A673 (cell line): ENCODE measurements at regions not wholly inside any gene's neighbourhood (a gene's known extent, or its start where the extent isn't known, plus 50 kb on each side); places are given as distances from the start of the nearest gene placed in this dataset.

ENCODE experiments used
- EZH2 ChIP-seq: fragments of 200-600 bp; sonication (generic); IDR thresholded peaks from 2 replicates; pipeline ENCODE4 v1.6.1; 2017; ENCODE audit warnings: borderline replicate concordance, low read depth, mild to moderate bottlenecking, mixed read lengths, antibody characterized with exemption, low read length; ENCODE audit not compliant: poor library complexity, severe bottlenecking
- TF ChIP-seq, protein P1 (sequence below): fragments of 300-800, 200-600 bp; sonication (generic); conservative IDR thresholded peaks from 2 replicates; pipeline ENCODE4 v1.5.1; 2017; ENCODE audit warnings: low read depth, mild to moderate bottlenecking, antibody characterized with exemption, low read length, moderate library complexity, mixed read lengths

DNA sequence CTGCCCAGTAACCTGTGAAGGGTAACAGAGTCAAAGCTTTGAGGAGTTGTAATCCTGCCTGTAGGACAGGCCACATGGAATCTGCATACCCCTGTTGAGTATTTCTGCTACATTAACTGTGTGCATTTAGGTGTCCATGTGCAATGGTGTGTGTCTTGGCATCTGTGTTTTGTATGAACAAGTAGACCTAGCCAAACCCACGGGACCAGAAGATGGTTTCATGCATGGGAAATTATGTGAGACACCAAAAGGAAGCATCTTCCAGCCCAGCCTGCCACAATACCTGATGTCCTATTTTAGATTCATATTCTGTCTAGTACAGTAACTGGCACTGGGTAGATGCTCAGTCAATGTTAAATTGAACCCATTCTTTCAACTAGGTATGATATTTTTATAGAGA lies 70.8 kb upstream of the KCND3 start:
- TF ChIP-seq, protein P1, sequence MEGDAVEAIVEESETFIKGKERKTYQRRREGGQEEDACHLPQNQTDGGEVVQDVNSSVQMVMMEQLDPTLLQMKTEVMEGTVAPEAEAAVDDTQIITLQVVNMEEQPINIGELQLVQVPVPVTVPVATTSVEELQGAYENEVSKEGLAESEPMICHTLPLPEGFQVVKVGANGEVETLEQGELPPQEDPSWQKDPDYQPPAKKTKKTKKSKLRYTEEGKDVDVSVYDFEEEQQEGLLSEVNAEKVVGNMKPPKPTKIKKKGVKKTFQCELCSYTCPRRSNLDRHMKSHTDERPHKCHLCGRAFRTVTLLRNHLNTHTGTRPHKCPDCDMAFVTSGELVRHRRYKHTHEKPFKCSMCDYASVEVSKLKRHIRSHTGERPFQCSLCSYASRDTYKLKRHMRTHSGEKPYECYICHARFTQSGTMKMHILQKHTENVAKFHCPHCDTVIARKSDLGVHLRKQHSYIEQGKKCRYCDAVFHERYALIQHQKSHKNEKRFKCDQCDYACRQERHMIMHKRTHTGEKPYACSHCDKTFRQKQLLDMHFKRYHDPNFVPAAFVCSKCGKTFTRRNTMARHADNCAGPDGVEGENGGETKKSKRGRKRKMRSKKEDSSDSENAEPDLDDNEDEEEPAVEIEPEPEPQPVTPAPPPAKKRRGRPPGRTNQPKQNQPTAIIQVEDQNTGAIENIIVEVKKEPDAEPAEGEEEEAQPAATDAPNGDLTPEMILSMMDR: no peak
- no peak for TF ChIP-seq EZH2
